Transverse colon (tissue), 4 donors: ENCODE measurements at regions not wholly inside any gene's neighbourhood (a gene's known extent, or its start where the extent isn't known, plus 50 kb on each side); places are given as distances from the start of the nearest gene placed in this dataset.

Source experiments
- CTCF ChIP-seq, 5 experiments: fragments of 200-600 bp in 3 of 5; fragments of 450-650 bp in 2 of 5; sonication (generic) in 3 of 5; IDR thresholded peaks; 1 replicate in 2 of 5; 2 replicates in 3 of 5; pipeline ENCODE4 v1.5.1; 2016 to 2017; ENCODE audit warnings: antibody characterized with exemption in 5 of 5, inconsistent platforms in 3 of 5, mild to moderate bottlenecking in 2 of 5, moderate library complexity in 1 of 5
- POLR2A ChIP-seq: fragments of 450-650 bp; IDR thresholded peaks from one replicate; pipeline ENCODE4 v1.6.1; 2016; ENCODE audit warnings: antibody characterized with exemption, mild to moderate bottlenecking, moderate library complexity
- POLR2AphosphoS5 ChIP-seq, 3 donors: sonication (generic); formaldehyde crosslinking; IDR thresholded peaks; one replicate each; pipeline ENCODE4 v1.6.1; 2016; ENCODE audit warnings: antibody characterized with exemption in 3 of 3

- TF ChIP-seq CTCF (IDR thresholded peaks at IDR 0.05) (no peak), POLR2A (no peak), POLR2AphosphoS5 (IDR thresholded peaks at IDR 0.05) (no peak)
Observed at GRCh38 chr18:30510882-30511281, 531.7 kb downstream of the DSC3 start.
